ENCODE measurements at regions not wholly inside any gene's neighbourhood (a gene's known extent, or its start where the extent isn't known, plus 50 kb on each side); places are given as distances from the start of the nearest gene placed in this dataset.

DNA sequence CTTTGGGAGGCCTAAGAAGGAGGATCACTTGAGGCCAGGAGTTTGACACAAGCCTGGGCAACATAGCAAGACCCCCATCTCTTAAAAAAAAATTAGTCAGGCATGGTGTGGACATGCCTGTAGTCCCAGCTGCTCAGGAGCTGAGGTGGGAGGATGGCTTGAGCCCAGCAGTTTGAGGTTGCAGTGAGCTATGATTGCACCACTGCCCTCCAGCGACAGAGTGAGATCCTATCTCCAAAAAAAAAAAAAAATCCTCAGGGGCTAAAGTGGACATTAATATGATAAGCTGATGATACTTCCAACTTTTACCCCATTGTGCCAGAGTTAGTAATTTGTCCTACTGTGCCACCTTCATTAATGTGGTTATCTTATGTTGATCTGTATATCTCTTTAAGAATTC lies 327.8 kb upstream of the FMN2 start:
- TF ChIP-seq, protein P1, sequence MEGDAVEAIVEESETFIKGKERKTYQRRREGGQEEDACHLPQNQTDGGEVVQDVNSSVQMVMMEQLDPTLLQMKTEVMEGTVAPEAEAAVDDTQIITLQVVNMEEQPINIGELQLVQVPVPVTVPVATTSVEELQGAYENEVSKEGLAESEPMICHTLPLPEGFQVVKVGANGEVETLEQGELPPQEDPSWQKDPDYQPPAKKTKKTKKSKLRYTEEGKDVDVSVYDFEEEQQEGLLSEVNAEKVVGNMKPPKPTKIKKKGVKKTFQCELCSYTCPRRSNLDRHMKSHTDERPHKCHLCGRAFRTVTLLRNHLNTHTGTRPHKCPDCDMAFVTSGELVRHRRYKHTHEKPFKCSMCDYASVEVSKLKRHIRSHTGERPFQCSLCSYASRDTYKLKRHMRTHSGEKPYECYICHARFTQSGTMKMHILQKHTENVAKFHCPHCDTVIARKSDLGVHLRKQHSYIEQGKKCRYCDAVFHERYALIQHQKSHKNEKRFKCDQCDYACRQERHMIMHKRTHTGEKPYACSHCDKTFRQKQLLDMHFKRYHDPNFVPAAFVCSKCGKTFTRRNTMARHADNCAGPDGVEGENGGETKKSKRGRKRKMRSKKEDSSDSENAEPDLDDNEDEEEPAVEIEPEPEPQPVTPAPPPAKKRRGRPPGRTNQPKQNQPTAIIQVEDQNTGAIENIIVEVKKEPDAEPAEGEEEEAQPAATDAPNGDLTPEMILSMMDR (IDR thresholded peaks at IDR 0.05; ENCODE audit: poor library complexity), result no peak
- TF ChIP-seq EZH2 (IDR thresholded peaks at IDR 0.05; ENCODE audit: borderline replicate concordance) (no peak), EZH2phosphoT487 (IDR thresholded peaks at IDR 0.05; ENCODE audit: low read depth, severe bottlenecking, unreplicated experiment) (no peak)

Data from hepatocyte (in vitro differentiated cells).